ENCODE measurements at regions not wholly inside any gene's neighbourhood (a gene's known extent, or its start where the extent isn't known, plus 50 kb on each side); places are given as distances from the start of the nearest gene placed in this dataset.

DNA sequence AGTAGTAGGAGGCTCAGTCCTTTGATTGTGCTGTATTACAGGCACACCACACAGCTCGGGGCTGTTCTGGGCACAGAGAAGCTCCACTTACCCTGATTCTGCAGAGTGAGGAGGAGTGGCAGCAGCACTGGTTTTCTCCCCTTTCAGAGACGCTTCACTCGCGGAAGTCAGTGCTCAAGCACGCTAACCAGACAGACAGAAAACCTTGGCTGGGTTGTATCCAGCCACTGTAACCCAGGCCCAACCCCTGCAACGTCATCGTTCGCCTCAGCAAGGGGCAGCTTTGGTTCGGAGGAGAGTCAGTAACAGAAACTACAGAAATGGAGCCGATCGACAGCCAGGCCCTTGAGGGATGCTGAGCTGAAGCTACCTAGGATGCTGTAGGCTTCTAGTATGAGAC is 171.0 kb downstream of the SLC16A9 start:
- Histone ChIP-seq H3K36me3 (ENCODE audit: insufficient read depth, low read length) (no peaks in the 10 kb centered on the region), H3K9ac (ENCODE audit: low read length) (no peak overlapping the region), H3K4me2 (ENCODE audit: low read length) (no peak overlapping the region), H3K27me3 (ENCODE audit: insufficient read depth, low read depth, low read length) (no peaks in the 10 kb centered on the region), H4K20me1 (ENCODE audit: insufficient read depth) (no peaks in the 10 kb centered on the region), H3K79me2 (replicated peaks; ENCODE audit: insufficient read depth, low read length) (no peaks in the 10 kb centered on the region), H3K4me3 (ENCODE audit: low read length) (no peak overlapping the region), H2AFZ (ENCODE audit: low read depth, low read length) (no peak overlapping the region), H3K9me2 (ENCODE audit: insufficient read depth, low read length) (no peaks in the 10 kb centered on the region), H3K27ac (ENCODE audit: low read length) (no peak overlapping the region), H3K9me3 (ENCODE audit: low read length) (no peaks in the 10 kb centered on the region), H3F3A (ENCODE audit: insufficient read depth, low read length, poor library complexity, severe bottlenecking) (no peaks in the 10 kb centered on the region)
- no peak for TF ChIP-seq EZH2 (IDR thresholded peaks at IDR 0.05; ENCODE audit: borderline replicate concordance, insufficient read depth, low read length, poor library complexity, severe bottlenecking)
- no peak for TF ChIP-seq TAF1 (IDR thresholded peaks at IDR 0.05; ENCODE audit: low read depth)

DNA sequence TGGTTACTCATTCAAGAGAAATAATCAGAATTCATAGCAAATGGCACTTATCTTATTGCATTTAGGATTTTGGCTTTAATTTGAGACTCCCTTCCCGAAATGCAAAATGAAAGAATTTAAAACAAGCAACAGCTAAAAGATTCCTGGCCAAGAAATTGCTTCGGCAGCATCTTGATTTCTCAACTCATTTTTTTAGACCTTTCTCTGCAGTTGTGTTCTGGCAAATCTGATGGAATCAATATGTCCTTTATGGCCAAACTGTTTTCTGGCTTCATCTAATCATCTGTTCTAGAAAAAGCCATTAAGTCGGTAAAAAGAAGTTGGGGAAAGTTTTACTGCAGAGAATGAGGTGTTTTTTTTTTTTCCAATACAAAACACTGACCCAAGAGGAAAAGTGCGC is 172.1 kb downstream of the SLC16A9 start:
- Histone ChIP-seq H3F3A (ENCODE audit: insufficient read depth, low read length, poor library complexity, severe bottlenecking) (no peaks in the 10 kb centered on the region), H3K4me3 (ENCODE audit: low read length) (no peak overlapping the region), H2AFZ (ENCODE audit: low read depth, low read length) (no peak overlapping the region), H3K4me2 (ENCODE audit: low read length) (no peak overlapping the region), H3K27ac (ENCODE audit: low read length) (no peak overlapping the region), H4K20me1 (ENCODE audit: insufficient read depth) (no peaks in the 10 kb centered on the region), H3K9ac (ENCODE audit: low read length) (no peak overlapping the region), H3K27me3 (ENCODE audit: insufficient read depth, low read depth, low read length) (no peaks in the 10 kb centered on the region), H3K36me3 (ENCODE audit: insufficient read depth, low read length) (no peaks in the 10 kb centered on the region), H3K9me3 (ENCODE audit: low read length) (no peaks in the 10 kb centered on the region), H3K9me2 (ENCODE audit: insufficient read depth, low read length) (no peaks in the 10 kb centered on the region), H3K79me2 (replicated peaks; ENCODE audit: insufficient read depth, low read length) (no peaks in the 10 kb centered on the region)
- TF ChIP-seq EZH2 (IDR thresholded peaks at IDR 0.05; ENCODE audit: borderline replicate concordance, insufficient read depth, low read length, poor library complexity, severe bottlenecking) (no peak), POLR2AphosphoS5 (IDR thresholded peaks at IDR 0.05) (no peak), MXI1 (conservative IDR thresholded peaks at IDR 0.05; ENCODE audit: poor library complexity, severe bottlenecking) (no peak), SMC3 (conservative IDR thresholded peaks at IDR 0.05; ENCODE audit: poor library complexity) (no peak), TAF1 (IDR thresholded peaks at IDR 0.05; ENCODE audit: low read depth) (no peak), EP300 (conservative IDR thresholded peaks at IDR 0.05; ENCODE audit: poor library complexity, severe bottlenecking) (no peak), RAD21 (conservative IDR thresholded peaks at IDR 0.05) (no peak)
- TF ChIP-seq, protein P1, sequence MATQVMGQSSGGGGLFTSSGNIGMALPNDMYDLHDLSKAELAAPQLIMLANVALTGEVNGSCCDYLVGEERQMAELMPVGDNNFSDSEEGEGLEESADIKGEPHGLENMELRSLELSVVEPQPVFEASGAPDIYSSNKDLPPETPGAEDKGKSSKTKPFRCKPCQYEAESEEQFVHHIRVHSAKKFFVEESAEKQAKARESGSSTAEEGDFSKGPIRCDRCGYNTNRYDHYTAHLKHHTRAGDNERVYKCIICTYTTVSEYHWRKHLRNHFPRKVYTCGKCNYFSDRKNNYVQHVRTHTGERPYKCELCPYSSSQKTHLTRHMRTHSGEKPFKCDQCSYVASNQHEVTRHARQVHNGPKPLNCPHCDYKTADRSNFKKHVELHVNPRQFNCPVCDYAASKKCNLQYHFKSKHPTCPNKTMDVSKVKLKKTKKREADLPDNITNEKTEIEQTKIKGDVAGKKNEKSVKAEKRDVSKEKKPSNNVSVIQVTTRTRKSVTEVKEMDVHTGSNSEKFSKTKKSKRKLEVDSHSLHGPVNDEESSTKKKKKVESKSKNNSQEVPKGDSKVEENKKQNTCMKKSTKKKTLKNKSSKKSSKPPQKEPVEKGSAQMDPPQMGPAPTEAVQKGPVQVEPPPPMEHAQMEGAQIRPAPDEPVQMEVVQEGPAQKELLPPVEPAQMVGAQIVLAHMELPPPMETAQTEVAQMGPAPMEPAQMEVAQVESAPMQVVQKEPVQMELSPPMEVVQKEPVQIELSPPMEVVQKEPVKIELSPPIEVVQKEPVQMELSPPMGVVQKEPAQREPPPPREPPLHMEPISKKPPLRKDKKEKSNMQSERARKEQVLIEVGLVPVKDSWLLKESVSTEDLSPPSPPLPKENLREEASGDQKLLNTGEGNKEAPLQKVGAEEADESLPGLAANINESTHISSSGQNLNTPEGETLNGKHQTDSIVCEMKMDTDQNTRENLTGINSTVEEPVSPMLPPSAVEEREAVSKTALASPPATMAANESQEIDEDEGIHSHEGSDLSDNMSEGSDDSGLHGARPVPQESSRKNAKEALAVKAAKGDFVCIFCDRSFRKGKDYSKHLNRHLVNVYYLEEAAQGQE (IDR thresholded peaks at IDR 0.05; ENCODE audit: borderline replicate concordance), result no peak
- TF ChIP-seq, protein P2, sequence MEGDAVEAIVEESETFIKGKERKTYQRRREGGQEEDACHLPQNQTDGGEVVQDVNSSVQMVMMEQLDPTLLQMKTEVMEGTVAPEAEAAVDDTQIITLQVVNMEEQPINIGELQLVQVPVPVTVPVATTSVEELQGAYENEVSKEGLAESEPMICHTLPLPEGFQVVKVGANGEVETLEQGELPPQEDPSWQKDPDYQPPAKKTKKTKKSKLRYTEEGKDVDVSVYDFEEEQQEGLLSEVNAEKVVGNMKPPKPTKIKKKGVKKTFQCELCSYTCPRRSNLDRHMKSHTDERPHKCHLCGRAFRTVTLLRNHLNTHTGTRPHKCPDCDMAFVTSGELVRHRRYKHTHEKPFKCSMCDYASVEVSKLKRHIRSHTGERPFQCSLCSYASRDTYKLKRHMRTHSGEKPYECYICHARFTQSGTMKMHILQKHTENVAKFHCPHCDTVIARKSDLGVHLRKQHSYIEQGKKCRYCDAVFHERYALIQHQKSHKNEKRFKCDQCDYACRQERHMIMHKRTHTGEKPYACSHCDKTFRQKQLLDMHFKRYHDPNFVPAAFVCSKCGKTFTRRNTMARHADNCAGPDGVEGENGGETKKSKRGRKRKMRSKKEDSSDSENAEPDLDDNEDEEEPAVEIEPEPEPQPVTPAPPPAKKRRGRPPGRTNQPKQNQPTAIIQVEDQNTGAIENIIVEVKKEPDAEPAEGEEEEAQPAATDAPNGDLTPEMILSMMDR (IDR thresholded peaks at IDR 0.05; ENCODE audit: poor library complexity, severe bottlenecking), result no peak

Measured in neural cell (in vitro differentiated cells).